Mesendoderm (in vitro differentiated cells): ENCODE measurements at regions not wholly inside any gene's neighbourhood (a gene's known extent, or its start where the extent isn't known, plus 50 kb on each side); places are given as distances from the start of the nearest gene placed in this dataset.
"Not testable (repeated sequence)": the region's sequence is repeated elsewhere in the genome, so short reads cannot be mapped to it uniquely, and the experiment has no call there.

Source experiments
- DNase-seq: peaks from one replicate; pipeline ENCODE4 v3.0.0; 2013
- H2AK5ac ChIP-seq: 2 replicates; pipeline ENCODE4 v1.6.1; 2013; ENCODE audit warnings: low read length, inconsistent platforms
- H2BK120ac ChIP-seq: 2 replicates; pipeline ENCODE4 v1.6.1; 2013; ENCODE audit warnings: low read depth, mild to moderate bottlenecking, low read length, moderate library complexity, mixed read lengths
- H2BK15ac ChIP-seq: replicated peaks from 2 replicates; pipeline ENCODE4 v1.6.1; 2013; ENCODE audit warnings: low read depth, mild to moderate bottlenecking, moderate library complexity
- H2BK5ac ChIP-seq: 2 replicates; pipeline ENCODE4 v1.6.1; 2013; ENCODE audit warnings: low read length, inconsistent platforms
- H3K18ac ChIP-seq: 2 replicates; pipeline ENCODE4 v1.6.1; 2013; ENCODE audit warnings: mild to moderate bottlenecking, low read length, mixed read lengths
- H3K23ac ChIP-seq: one replicate; pipeline ENCODE4 v1.6.1; 2013; ENCODE audit warnings: low read length
- H3K27ac ChIP-seq: 2 replicates; pipeline ENCODE4 v1.5.1; 2013; ENCODE audit warnings: low read depth, mild to moderate bottlenecking, inconsistent platforms, low read length, moderate library complexity
- H3K27me3 ChIP-seq: 2 replicates; pipeline ENCODE4 v1.6.1; 2013; ENCODE audit warnings: low read length, control low read depth, mild to moderate bottlenecking, inconsistent platforms; ENCODE audit not compliant: insufficient read depth, poor library complexity
- H3K36me3 ChIP-seq: 2 replicates; pipeline ENCODE4 v1.6.1; 2013; ENCODE audit warnings: low read length, inconsistent platforms; ENCODE audit not compliant: control insufficient read depth, insufficient read depth
- H3K4ac ChIP-seq: one replicate; pipeline ENCODE4 v1.6.1; 2013; ENCODE audit warnings: low read depth, mild to moderate bottlenecking, low read length, moderate library complexity
- H3K4me1 ChIP-seq: 2 replicates; pipeline ENCODE4 v1.6.1; 2013; ENCODE audit warnings: low read depth, low read length, inconsistent platforms; ENCODE audit not compliant: control insufficient read depth
- H3K4me2 ChIP-seq: 2 replicates; pipeline ENCODE4 v1.6.1; 2013; ENCODE audit warnings: low read length
- H3K4me3 ChIP-seq: 2 replicates; pipeline ENCODE4 v1.5.1; 2013; ENCODE audit warnings: mild to moderate bottlenecking, low read length
- H3K56ac ChIP-seq: one replicate; pipeline ENCODE4 v1.6.1; 2013; ENCODE audit warnings: low read length
- H3K79me1 ChIP-seq: 2 replicates; pipeline ENCODE4 v1.6.1; 2013; ENCODE audit warnings: low read length, inconsistent platforms
- H3K79me2 ChIP-seq: 2 replicates; pipeline ENCODE4 v1.6.1; 2013; ENCODE audit warnings: mild to moderate bottlenecking, low read length; ENCODE audit not compliant: control insufficient read depth, insufficient read depth
- H3K9ac ChIP-seq: 2 replicates; pipeline ENCODE4 v1.6.1; 2013; ENCODE audit warnings: low read length, inconsistent platforms
- H4K5ac ChIP-seq: one replicate; pipeline ENCODE4 v1.6.1; 2013; ENCODE audit warnings: low read length
- H4K8ac ChIP-seq: one replicate; pipeline ENCODE4 v1.6.1; 2013; ENCODE audit warnings: low read depth, mild to moderate bottlenecking, control low read depth, low read length, moderate library complexity
- WGBS: extraction: QIAGEN DNeasy Blood & Tissue Kit; methylation state at CpG from one replicate; pipeline ENCODE4 v1.1.7; 2013; ENCODE audit warnings: low lambda C conversion rate, missing lambda C conversion rate; ENCODE audit not compliant: insufficient coverage; ENCODE audit errors: extremely low coverage; 5-methylcytosine and 5-hydroxymethylcytosine counted together

DNA sequence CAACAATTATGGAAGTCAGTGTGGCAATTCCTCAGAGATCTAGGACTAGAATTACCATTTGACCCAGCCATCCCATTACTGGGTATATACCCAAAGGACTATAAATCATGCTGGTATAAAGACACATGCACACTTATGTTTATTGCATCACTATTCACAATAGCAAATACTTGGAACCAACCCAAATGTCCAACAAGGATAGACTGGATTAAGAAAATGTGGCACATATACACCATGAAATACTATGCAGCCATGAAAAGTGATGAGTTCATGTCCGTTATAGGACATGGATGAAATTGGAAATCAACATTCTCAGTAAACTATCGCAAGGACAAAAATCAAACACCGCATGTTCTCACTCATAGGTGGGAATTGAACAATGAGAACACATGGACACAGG is 306.4 kb upstream of the DEFB115 start:
- H4K8ac ChIP-seq, H3K27me3 ChIP-seq, H2BK15ac ChIP-seq, H3K36me3 ChIP-seq, H3K4me2 ChIP-seq, H3K9ac ChIP-seq, H3K79me2 ChIP-seq, H3K4me1 ChIP-seq, H3K4ac ChIP-seq, H3K27ac ChIP-seq, H2BK5ac ChIP-seq, H3K4me3 ChIP-seq, DNase-seq, H3K79me1 ChIP-seq, H4K5ac ChIP-seq, H3K23ac ChIP-seq, H2AK5ac ChIP-seq, H2BK120ac ChIP-seq, H3K18ac ChIP-seq, H3K56ac ChIP-seq: not testable (repeated sequence)
- no CpG with 5 or more reads among the region's 3 CpGs for WGBS

DNA sequence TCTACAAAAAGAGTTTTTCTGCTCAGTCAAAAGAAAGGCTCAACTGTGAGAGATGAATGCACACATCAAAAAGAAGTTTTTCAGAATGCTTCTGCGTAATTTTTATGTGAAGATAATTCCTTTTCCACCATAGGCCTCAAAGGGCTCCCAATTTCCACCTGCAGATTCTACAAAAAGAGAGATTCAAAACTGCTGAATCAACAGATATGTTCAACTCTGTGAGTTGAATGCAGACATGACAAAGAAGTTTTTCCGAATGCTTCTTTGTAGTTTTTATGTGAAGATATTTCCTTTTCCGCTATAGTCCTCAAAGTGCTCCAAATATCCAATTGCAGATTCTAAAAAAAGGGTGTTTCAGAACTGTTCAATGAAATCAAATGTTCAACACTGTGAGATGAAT is 300.8 kb upstream of the DEFB115 start:
- not testable (repeated sequence) for H3K4me3 ChIP-seq, DNase-seq, H3K9ac ChIP-seq, H4K8ac ChIP-seq, H3K4me1 ChIP-seq, H3K4me2 ChIP-seq, H3K36me3 ChIP-seq, H3K79me1 ChIP-seq, H2BK5ac ChIP-seq, H3K56ac ChIP-seq, H3K27me3 ChIP-seq, H3K27ac ChIP-seq, H3K79me2 ChIP-seq, H2AK5ac ChIP-seq, H3K4ac ChIP-seq, H4K5ac ChIP-seq, H2BK120ac ChIP-seq, H2BK15ac ChIP-seq, H3K23ac ChIP-seq, H3K18ac ChIP-seq
- WGBS = no CpG with 5 or more reads among the region's 3 CpGs

GRCh38 chr20:30959208-30959607 is 298.3 kb upstream of the DEFB115 start:
- H3K79me1 ChIP-seq, H3K4me1 ChIP-seq, H4K8ac ChIP-seq, H2BK5ac ChIP-seq, H3K27ac ChIP-seq, H3K23ac ChIP-seq, H2BK120ac ChIP-seq, H4K5ac ChIP-seq, H2AK5ac ChIP-seq, H2BK15ac ChIP-seq, H3K4ac ChIP-seq, H3K79me2 ChIP-seq, H3K36me3 ChIP-seq, H3K56ac ChIP-seq, DNase-seq, H3K4me3 ChIP-seq, H3K9ac ChIP-seq, H3K27me3 ChIP-seq, H3K18ac ChIP-seq, H3K4me2 ChIP-seq: not testable (repeated sequence)

DNA sequence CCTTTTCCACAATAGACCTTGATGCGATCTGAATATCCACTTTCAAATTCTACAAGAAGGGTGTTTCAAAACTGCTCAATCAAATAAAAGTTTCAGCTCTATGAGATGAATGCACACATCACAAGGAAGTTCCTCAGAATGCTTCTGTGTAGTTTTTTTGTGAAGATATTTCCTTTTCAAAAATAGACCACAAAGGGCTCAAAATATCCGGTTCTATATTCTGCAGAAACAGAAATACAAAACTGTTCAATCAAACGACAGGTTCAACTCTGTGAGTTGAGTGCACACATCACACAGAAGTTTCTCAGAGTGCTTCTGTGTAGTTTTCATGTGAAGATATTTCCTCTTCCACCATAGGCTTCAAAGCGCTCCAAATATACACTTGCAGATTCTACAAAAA is 293.9 kb upstream of the DEFB115 start:
- no peaks in the 10 kb centered on the region for H3K4me1 ChIP-seq
- H3K56ac ChIP-seq = no peak overlapping the region
- H3K27me3 ChIP-seq = no peaks in the 10 kb centered on the region
- WGBS = no CpG with 5 or more reads among the region's 4 CpGs
- H3K79me1 ChIP-seq = no peaks in the 10 kb centered on the region
- no peak overlapping the region for H3K23ac ChIP-seq
- H3K79me2 ChIP-seq = no peaks in the 10 kb centered on the region
- no peak overlapping the region for H4K8ac ChIP-seq
- H2BK15ac ChIP-seq = no peak overlapping the region
- no peak for DNase-seq
- no peak overlapping the region for H3K27ac ChIP-seq
- H3K4ac ChIP-seq = no peak overlapping the region
- H2BK5ac ChIP-seq = no peak overlapping the region
- no peaks in the 10 kb centered on the region for H3K36me3 ChIP-seq
- H2BK120ac ChIP-seq = no peak overlapping the region
- no peak overlapping the region for H3K18ac ChIP-seq
- H3K4me3 ChIP-seq = no peak overlapping the region
- no peak overlapping the region for H2AK5ac ChIP-seq
- H4K5ac ChIP-seq = no peak overlapping the region
- no peak overlapping the region for H3K9ac ChIP-seq
- no peak overlapping the region for H3K4me2 ChIP-seq

DNA sequence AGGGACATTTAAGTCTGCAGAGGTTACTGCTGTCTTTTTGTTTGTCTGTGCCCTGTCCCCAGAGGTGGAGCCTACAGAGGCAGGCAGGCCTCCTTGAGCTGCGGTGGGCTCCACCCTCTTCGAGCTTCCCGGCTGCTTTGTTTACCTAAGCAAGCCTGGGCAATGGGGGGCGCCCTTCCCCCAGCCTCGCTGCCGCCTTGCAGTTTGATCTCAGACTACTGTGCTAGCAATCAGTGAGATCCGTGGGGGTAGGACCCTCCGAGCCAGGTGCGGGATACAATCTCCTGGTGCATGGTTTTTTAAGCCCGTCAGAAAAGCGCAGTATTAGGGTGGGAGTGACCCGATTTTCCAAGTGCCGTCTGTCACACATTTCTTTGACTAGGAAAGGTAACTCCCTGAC is 281.6 kb upstream of the DEFB115 start:
- H3K36me3 ChIP-seq, H4K5ac ChIP-seq, H3K23ac ChIP-seq, H2BK120ac ChIP-seq, H3K79me1 ChIP-seq, H3K56ac ChIP-seq, H3K79me2 ChIP-seq, H3K9ac ChIP-seq, H2BK15ac ChIP-seq, H3K27ac ChIP-seq, H3K27me3 ChIP-seq, H3K4me1 ChIP-seq, H3K18ac ChIP-seq, H3K4me2 ChIP-seq, H4K8ac ChIP-seq, H3K4me3 ChIP-seq, H3K4ac ChIP-seq, DNase-seq, H2BK5ac ChIP-seq, H2AK5ac ChIP-seq: not testable (repeated sequence)
- WGBS = no CpG with 5 or more reads among the region's 13 CpGs

DNA sequence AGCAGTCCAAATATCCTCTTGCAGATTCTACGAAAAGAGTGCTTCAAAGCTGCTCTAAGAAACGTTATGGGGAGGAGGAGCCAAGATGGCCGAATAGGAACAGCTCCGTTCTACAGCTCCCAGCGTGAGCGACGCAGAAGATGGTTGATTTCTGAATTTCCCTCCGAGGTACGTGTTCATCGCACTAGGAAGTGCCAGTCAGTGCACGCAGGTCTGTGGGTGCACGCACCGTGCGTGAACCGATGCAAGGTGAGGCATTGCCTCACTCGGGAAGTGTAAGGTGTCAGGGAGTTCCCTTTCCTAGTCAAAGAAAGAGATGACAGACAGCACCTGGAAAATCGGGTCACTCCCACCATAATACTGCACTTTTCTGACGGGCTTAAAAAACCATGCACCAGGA is 272.1 kb upstream of the DEFB115 start:
- Histone ChIP-seq H3K36me3 (no peaks in the 10 kb centered on the region), H3K27me3 (no peaks in the 10 kb centered on the region), H3K27ac (no peak overlapping the region), H3K4me3 (no peak overlapping the region), H3K4me1 (no peaks in the 10 kb centered on the region), H3K56ac (no peak overlapping the region), H4K8ac (no peak overlapping the region), H2BK15ac (no peak overlapping the region), H3K4me2 (no peak overlapping the region), H2BK5ac (no peak overlapping the region), H3K79me1 (no peaks in the 10 kb centered on the region), H3K4ac (no peak overlapping the region), H2BK120ac (no peak overlapping the region), H2AK5ac (no peak overlapping the region), H3K9ac (no peak overlapping the region), H3K23ac (no peak overlapping the region), H3K79me2 (no peaks in the 10 kb centered on the region), H3K18ac (no peak overlapping the region), H4K5ac (no peak overlapping the region)
- no CpG with 5 or more reads among the region's 18 CpGs for WGBS
- no peak for DNase-seq
